Endometrial microvascular endothelial cells (primary cell): ENCODE measurements at regions not wholly inside any gene's neighbourhood (a gene's known extent, or its start where the extent isn't known, plus 50 kb on each side); places are given as distances from the start of the nearest gene placed in this dataset.
"Not testable (repeated sequence)": the region's sequence is repeated elsewhere in the genome, so short reads cannot be mapped to it uniquely, and the experiment has no call there.

Experiments
- in situ Hi-C: cut with HindIII; loops from 2 replicates; pipeline ENCODE4 v1.10.0; 2017; ENCODE audit warnings: low sequenced_read_pairs, low pct_unique_long_range_greater_than_20kb; ENCODE audit errors: inconsistent ontology term

DNA sequence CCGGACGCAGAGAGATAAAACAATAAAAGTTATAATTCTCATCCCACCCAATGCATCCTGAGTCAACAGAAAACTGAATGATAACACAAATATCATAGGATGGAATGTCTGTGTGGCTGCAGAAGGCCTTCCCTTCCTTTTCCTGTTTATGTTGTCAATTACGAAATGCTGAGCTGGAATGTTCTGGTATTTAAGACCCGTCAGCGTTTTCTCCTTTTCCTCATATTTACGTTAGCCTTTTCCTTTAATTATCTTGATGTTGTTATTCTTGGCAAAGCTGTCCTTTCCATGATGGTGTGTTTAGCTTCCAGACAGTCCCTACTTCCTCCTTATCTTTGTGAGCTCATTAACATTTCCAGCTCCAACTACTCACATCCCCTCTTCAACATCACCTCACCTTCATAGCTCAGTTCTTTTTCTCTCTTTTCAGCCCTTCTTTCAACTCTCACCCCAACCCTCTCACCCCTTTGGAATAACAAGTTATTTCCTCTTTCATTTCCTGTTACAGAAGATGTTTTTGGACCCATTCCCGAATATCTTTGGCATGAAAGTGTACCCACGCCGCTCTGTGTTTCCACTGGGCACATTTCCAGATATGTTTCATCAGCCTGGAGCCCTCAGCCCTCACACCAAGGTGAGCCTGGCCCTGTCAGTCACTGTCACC lies 221.6 kb downstream of the NR2F1-AS1 start:
- in situ Hi-C loops: no loop called here

DNA sequence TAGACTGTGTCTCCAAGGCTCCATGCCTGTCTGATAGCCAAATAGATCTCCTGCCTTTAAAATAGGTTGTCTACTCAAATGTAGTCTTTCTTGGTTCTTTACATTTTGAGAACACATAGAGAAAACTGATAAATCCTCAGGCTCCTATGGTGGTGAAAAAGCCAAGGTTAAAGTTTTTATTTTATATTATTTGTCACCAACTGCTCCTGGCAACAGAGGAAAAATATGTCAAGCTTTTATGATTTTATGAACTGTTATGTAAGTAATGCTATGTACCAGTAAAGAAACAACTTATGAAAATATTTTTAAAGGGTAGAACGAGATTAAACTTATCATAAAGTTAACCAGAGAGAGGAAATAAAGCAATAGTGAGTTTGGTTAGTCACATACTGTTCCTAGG lies 222.8 kb downstream of the NR2F1-AS1 start:
- in situ Hi-C loops: no loop called here

DNA sequence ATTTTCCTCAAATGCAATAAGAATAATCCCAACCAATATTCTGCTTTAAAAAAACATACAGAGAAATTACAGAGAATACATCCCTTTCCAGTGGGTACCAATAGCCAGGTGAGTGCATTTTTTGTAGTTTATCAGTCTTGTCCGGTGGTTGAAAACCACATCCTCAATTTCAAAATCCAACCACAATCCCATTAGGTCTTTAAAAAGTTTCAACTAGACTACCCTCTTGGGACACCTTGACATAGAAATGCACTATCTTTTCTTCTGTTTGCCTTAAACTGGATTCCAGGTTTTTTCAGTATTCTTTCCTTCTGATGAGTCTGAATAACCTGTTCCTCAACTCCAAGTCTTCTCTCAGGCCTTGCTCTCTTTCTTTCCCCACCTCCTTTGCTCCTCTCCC lies 223.3 kb downstream of the NR2F1-AS1 start:
- in situ Hi-C loops: no loop called here

DNA sequence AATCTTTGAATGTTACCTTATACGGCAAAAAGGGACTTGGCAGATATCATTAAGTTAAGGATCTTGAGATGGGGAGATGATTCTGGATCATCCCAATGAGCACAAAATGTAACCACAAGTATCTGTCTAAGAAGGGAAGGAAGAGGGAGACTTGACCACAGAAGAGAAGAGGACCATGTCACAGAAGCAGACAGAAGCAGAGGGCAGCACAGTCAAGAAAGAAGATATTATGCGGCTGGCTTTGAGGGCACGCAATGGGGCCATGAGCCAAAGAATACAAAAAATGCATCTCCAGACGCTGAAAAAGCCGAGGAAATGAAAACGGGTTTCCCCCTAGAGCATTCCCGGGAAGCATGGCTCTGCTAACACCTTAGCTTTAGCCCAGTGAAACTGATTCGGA lies 225.3 kb downstream of the NR2F1-AS1 start:
- in situ Hi-C loops: no loop called here

DNA sequence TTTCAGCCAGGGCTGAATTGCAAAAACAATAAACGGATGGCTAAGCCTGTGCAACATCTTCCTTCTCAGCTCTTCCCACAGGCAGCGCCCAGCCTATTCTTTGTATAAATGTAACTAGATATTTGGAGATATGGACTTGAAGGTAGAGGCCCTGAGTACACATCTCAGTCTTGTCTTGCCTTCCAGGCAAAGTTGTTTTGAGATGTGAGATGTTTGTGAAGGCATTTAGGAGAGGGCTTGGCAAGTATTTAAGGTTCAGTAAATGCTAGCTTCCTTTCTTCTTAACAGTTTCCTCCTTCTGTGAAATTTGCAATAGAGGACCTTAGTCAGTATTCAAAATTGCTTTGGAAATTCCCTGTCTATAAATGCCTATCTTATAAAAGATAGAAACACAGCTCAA lies 228.8 kb downstream of the NR2F1-AS1 start:
- in situ Hi-C loops: no loop called here

DNA sequence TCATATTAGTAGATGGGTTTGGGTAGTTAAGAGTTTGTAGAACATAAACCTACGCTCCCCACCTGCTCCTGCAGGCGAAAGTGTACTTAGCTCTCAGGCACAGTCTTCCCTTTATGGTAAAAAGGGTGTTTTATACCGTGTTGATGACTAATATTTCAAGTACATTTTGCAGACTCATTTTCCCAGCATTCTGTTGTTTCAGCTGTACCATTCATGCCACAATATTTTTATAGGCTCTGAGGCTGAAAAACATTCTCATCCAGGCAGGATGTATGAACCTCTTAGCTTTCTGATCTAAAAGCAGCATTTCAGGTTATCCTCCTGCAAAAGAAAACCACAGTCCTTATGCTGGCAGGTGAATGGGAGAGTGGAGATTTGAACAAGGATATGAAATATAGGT lies 231.4 kb downstream of the NR2F1-AS1 start:
- in situ Hi-C loops: no loop called here

DNA sequence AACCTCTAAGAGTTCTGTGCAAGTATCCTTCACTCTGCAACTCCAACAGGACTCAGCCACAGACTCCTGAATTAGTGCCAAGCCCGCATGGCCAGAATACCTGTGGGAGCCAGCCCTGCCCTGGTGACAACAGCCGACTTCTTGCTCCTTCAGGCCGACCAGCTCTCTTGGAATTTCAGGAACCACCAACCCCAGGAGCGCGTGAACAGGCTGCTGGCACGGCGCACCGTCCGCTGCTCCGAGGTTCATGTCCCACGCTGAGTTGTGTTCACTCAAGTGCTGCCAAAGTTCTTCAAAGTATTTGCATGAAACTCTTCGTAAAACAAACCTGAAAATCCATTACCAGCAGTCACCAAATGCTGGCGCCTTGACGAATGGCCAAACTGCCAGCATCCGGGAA lies 232.8 kb downstream of the NR2F1-AS1 start:
- in situ Hi-C loops: no loop called here

DNA sequence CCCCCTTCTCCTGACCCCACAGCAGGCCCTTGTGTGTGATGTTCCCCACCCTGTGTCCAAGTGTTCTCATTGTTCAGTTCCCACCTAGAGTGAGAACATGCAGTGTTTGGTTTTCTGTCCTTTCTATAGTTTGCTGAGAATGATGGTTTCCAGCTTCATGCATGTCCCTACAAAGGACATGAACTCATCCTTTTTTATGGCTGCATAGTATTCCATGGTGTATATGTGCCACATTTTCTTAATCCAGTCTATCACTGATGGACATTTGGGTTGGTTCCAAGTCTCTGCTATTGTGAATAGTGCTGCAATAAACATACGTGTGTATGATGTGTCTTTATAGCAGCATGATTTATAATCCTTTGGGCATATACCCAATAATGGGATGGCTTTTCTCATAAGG lies 234.2 kb downstream of the NR2F1-AS1 start:
- in situ Hi-C loops: not testable (repeated sequence)

DNA sequence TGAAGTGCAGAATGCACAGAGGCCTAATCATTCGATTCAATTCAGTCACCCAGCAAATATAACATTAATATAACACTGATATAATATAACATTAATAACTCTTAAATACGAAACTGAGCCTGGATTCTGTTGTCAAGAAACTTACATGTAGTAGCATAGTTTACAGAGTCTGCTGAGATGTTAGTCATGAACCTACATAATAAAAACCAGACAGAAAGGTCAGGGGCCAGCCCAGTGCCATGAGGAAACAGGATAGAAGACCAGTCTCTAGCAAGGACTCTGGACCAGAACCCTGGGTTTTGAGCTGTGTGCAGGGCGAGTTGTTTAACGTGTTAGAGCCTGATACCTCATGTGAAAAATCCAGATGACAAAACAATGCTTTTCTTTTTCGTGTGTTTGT lies 234.7 kb downstream of the NR2F1-AS1 start:
- in situ Hi-C loops: no loop called here

DNA sequence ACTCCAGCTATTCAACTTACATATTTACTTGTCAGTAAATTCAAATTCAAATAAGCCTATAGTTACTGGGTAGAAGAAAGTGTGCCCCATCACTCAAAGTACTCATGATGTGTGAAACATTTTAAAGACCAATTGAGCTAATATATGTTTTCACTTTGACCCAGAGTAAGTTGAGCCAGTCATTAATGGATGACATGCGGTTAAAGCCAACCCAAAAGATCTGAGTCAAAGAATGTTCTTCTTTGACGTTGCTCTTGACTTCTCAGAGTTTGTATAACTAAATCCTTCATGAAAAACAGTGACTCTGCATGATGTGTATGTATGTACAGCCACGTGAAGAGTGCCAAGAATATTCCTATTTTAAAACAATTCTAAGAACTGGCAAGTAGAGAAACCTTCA lies 237.4 kb downstream of the NR2F1-AS1 start:
- in situ Hi-C loops: no loop called here

DNA sequence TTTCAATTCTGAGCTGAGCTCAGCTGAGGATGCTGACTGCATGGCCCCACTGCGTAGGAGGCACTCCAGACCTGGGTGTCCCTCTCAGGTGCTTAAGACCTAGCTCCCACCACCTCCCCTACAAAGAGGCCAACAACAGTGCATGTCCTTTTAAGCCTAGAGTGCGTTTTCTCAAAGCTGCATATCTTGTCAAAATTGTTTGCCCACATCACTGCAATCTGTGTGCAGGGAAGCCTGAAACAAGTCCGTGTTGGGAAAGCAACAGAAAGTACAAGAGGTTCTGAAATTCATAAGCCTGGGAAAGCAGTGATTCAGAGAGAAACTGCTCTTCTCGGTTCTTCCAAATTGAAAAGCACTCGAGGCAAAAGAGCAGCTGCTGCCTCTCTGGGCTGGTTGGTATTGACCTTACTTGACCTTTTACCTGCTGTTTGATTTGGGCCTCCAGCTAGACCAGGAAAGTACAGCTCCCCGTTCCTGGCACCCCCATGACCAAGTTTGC lies 238.4 kb downstream of the NR2F1-AS1 start:
- in situ Hi-C loops: no loop called here

DNA sequence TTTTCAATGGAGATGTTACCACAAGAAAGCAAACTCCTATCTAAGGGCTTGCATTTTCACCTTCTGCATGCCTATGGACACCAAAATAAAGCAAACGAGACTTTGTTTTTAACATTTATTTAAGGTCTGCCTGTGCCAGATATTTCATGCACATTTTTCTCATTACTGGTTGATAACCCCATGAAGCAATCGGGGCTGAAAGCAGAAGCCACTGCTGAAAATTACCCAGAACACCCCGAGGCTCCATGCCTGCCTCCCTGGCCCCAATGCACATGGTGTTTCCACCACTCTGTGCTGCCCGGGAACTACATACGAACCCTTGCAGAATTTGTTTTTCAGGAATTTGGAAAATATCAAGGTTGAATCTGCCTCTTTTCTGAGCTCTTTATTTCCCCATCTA lies 240.1 kb downstream of the NR2F1-AS1 start:
- in situ Hi-C loops: no loop called here

DNA sequence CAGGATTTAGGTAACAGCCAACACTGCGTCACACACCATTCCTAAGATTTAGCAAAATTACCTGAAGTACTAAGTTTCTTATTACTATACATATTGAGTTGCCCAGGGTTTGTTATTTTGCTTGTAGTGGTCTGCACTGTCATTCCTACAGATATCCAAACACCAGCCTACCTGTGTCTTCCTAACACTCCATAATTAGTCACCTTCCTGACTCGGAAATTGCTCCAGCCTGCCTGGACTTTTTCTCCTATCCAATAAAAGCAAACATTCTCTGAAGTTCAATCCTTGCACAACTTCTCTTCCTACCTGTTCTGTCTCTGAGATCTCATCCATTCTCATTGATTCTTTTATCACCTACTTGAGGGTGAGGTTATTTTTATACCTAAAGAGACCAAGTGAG lies 243.9 kb downstream of the NR2F1-AS1 start:
- in situ Hi-C loops: no loop called here

DNA sequence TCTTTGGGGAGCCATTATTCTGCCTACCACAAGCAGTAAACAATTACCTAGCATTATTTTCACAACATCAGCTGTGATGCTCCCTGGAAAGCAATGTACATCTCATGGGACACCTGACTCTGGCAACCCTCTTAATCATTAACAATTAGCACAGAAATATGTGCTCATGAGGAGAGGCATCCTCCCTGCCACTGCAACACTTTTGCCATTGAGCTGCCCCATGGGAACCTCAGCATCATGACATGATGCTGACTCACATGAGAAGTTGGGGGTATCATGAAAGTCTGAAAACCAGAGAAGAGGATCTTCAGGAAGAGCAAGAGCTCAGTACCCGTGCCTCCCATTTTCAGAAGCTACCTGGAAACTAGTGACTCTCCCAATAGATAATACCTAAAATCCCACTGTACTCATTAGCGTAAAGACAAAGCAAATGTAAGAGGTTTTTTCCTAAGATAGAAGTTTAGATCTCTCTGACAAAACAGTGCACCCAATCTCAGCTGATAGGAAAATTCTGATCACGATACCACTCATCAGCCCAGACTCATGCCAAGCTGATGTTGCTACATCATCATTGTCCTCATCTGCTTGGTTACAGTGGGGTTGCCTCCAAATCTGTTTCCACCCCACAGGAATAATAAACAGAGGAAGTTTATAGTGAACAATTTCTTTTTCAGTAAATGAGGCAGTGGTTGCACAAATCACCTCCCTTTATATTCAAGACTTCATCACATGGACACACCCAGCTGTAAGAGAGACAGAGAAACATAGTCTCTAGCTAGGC lies 244.5 kb downstream of the NR2F1-AS1 start:
- in situ Hi-C loops: no loop called here

DNA sequence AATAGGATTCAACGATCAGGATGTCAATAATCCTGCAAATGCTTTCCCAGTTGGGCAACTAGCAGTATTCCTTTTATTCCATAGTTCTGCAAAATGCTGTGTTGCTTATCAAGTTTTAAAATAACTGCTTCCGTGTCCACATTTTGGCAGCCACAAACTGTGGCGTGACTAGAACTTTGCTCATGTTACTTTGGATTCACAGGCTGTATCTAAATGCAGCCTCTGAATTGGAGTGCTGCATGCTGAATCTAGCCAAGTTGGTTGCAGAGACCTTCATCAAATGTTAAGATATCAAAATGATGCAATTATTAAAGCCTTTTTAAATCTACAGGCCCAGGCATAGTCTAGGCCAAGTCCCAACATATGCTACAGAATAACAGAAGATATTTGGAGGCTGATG lies 249.2 kb downstream of the NR2F1-AS1 start:
- in situ Hi-C loops: no loop called here

DNA sequence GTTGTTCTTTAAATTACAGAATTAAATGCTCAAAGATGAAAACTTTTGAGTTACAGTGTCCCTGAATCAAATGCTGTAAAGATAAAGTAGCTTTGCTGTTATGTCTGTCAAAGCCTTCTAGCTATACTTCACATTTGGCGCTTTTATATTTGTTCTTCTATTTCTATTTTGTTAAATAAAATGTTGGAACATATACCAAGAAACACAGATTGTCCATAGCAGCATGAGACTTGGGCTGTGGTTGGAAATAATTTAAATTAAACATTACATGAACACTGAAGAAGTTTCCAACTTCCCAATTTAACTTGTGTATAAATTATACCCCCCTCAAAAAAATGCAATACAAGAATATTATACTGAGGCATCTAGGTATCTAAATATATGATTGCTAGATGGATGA lies 249.8 kb downstream of the NR2F1-AS1 start:
- in situ Hi-C loops: no loop called here

DNA sequence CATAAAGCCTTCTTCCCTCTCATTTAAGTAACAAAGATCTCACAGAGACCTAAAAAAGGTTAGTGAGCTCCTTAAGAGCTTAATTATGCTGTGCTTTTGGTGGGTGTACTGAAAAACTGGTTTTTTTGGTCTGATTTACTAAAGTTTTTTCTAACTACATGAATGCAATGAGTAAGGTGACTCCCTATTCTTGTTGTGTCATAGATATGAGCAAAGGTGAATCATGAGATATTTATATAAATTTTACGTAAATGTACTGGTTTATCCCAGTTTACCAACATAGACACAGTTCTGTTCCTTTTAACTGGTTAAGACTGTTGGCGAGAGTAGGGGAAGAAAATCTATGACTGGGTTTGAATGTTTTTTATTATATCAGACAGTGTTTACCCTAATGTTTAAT lies 250.5 kb downstream of the NR2F1-AS1 start:
- in situ Hi-C loops: no loop called here

DNA sequence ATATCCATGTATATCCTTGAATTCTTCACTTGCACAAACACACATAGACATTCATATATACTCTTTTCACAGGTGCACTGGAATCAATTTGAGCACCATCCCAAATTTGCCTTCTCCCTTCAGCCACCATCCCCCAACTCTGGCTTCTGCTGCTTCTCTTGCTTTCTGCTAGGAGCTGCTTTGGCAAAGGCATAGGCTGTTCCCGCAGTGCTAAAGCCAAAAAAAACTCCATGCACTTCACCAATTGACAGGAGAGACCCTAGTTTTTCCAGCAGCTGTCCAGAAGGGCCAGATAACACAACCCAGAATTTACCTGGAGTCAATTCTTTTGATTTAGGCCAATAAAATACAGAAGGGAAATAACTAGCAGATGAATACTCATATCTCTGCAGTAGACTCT lies 251.3 kb downstream of the NR2F1-AS1 start:
- in situ Hi-C loops: no loop called here

DNA sequence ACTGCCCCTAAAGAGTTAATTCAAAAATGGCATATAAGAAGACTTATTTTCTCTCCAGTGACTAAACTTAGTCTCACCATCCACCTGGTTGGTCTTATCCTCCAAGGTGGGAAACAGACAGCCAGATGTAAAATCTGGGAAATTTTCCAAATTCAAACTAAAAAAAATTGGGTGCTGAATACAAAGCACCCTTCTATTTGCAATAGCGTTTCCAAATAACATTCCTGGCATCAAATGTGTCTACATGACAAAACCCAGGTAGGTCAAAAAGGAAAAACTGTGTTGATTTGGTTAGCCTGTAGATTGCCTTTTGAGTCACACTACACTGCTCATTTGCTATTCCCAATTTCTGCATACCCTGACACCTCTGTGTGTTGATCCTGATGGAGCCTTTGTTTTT lies 252.2 kb downstream of the NR2F1-AS1 start:
- in situ Hi-C loops: no loop called here

DNA sequence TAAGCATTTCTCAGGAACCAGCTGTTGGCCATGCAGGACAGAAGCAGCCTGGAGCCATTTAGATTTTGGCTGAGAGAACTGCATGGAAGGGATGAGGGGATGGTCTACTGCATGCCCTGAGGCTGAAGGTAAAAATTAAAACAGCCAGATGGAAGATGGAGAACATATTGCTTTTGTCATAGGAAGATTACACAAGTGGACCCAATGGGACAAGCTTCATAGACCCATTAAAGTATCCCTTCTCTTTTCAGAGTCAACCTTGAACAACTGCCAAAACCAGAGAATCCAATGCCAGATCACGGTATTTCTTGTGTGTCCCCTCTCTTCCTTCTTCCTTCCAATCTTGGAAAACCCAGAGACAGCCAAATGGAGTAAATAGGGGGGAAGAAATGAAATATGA lies 253.4 kb downstream of the NR2F1-AS1 start:
- in situ Hi-C loops: no loop called here

DNA sequence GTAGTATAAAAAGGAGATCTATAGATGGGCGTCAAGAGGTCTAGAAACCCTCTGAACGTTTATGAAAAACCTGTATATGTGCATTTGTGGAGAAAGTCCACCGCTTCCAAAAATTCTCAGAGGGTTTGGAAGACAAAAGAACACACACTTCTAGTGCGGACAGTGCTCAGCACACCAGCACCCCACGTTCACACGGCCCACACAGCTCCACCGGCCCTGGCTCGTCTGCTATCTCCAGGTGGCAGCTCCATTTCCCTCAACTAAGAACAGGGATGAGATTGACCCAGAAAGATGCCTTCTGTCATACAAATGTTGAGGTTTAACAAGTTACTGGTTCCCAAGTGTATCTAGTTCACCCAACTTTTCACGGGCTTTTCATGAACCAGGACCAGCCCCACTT lies 255.1 kb downstream of the NR2F1-AS1 start:
- in situ Hi-C loops: no loop called here
